ENCODE measurements at regions not wholly inside any gene's neighbourhood (a gene's known extent, or its start where the extent isn't known, plus 50 kb on each side); places are given as distances from the start of the nearest gene placed in this dataset.

DNA sequence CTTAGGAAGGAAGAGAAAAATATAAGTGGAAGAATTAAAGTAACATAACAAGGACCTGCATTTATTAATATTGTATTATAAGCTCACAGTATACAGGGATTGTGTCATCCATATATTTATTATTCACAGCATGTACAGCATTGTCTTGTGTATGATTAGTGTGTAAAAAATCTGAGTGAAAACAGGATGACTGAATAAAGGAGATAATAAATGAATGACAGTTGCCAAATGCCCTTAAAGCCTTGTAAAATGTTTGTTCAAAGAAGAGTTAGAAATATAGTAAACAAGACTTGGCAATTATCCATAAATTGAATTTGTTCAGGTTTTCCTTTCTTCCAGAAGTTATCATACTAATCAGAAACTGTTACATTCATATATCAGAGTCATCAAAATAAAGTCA is 172.7 kb downstream of the BTC start:
- Histone ChIP-seq H3K36me3 (replicated peaks in 1 of 2; ENCODE audit: control insufficient read depth in 1 of 2, insufficient read depth in 2 of 2, low read length in 2 of 2) (no peaks in the 10 kb centered on the region), H3K79me2 (ENCODE audit: insufficient read depth, low read length) (no peaks in the 10 kb centered on the region), H3K9me3 (ENCODE audit: low read length) (no peaks in the 10 kb centered on the region), H3K4me3 (replicated peaks in 1 of 3; ENCODE audit: insufficient read depth in 1 of 3, low read depth in 2 of 3, low read length in 3 of 3) (no peak overlapping the region), H3K9ac (ENCODE audit: insufficient read depth, low read depth, low read length) (no peak overlapping the region), H3K4me2 (ENCODE audit: low read depth, low read length) (no peak overlapping the region), H2AFZ (ENCODE audit: low read length) (no peak overlapping the region), H4K20me1 (ENCODE audit: insufficient read depth, low read length) (no peaks in the 10 kb centered on the region), H3K4me1 (ENCODE audit: insufficient read depth, low read length) (peaks cover 42% of the 10 kb centered on the region), H3K27me3 (ENCODE audit: control insufficient read depth in 1 of 2, insufficient read depth in 2 of 2, low read length in 2 of 2) (no peaks in the 10 kb centered on the region), H3K27ac (ENCODE audit: extremely low read length, insufficient read depth, low read length) (no peak overlapping the region)
- TF ChIP-seq ZNF775 (CRISPR knock-in tag; IDR thresholded peaks at IDR 0.05; ENCODE audit: borderline replicate concordance) (no peak), ZNF264 (CRISPR knock-in tag; IDR thresholded peaks at IDR 0.05) (no peak), ZBTB7B (CRISPR knock-in tag; IDR thresholded peaks at IDR 0.05) (no peak), SP4 (CRISPR knock-in tag; IDR thresholded peaks at IDR 0.05) (no peak), ZBTB20 (CRISPR knock-in tag; IDR thresholded peaks at IDR 0.05; ENCODE audit: borderline replicate concordance, low read depth) (no peak), ZNF335 (CRISPR knock-in tag; IDR thresholded peaks at IDR 0.05) (no peak), NCOA5 (CRISPR knock-in tag; IDR thresholded peaks at IDR 0.05) (no peak), SIX4 (CRISPR knock-in tag; IDR thresholded peaks at IDR 0.05) (no peak), ZBTB4 (CRISPR knock-in tag; IDR thresholded peaks at IDR 0.05; ENCODE audit: borderline replicate concordance) (no peak), ZBTB21 (CRISPR knock-in tag; IDR thresholded peaks at IDR 0.05) (no peak)
- TF ChIP-seq, protein P1, sequence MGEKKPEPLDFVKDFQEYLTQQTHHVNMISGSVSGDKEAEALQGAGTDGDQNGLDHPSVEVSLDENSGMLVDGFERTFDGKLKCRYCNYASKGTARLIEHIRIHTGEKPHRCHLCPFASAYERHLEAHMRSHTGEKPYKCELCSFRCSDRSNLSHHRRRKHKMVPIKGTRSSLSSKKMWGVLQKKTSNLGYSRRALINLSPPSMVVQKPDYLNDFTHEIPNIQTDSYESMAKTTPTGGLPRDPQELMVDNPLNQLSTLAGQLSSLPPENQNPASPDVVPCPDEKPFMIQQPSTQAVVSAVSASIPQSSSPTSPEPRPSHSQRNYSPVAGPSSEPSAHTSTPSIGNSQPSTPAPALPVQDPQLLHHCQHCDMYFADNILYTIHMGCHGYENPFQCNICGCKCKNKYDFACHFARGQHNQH (CRISPR knock-in tag; IDR thresholded peaks at IDR 0.05): no peak
- TF ChIP-seq, protein P2, sequence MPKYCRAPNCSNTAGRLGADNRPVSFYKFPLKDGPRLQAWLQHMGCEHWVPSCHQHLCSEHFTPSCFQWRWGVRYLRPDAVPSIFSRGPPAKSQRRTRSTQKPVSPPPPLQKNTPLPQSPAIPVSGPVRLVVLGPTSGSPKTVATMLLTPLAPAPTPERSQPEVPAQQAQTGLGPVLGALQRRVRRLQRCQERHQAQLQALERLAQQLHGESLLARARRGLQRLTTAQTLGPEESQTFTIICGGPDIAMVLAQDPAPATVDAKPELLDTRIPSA (CRISPR knock-in tag; IDR thresholded peaks at IDR 0.05; ENCODE audit: borderline replicate concordance): no peak
- DNase-seq (ENCODE audit: low spot score) (no peak), ATAC-seq (no peak), FAIRE-seq (no peak)
- BruUV-seq (replicated peaks): no TSS peak
- in situ Hi-C loops (cut with HindIII; ENCODE audit: extremely low pct_ligation_motif_present, low pct_unique_long_range_greater_than_20kb): no loop called here
- intact Hi-C loops (cut with micrococcal nuclease; ENCODE audit: unreplicated experiment): loop anchor here (2.0 kb wide), 2 partner anchors 89 to 301 kb away; no protein-coding TSS in a partner anchor
- POLR2A ChIA-PET: no interaction called here
- CTCF ChIA-PET (ENCODE audit: low intra/inter-chr PET ratio, low total read pairs): no interaction called here
